ENCODE measurements at regions not wholly inside any gene's neighbourhood (a gene's known extent, or its start where the extent isn't known, plus 50 kb on each side); places are given as distances from the start of the nearest gene placed in this dataset.

GRCh38 chr20:4415281-4415680, 166.2 kb upstream of the ADRA1D start:
- no peaks in the 10 kb centered on the region for H3K9me3 Mint-ChIP-seq (ENCODE audit: insufficient read depth)
- 80% methylated on average over 4 of the region's 5 CpGs for WGBS (ENCODE audit: insufficient coverage)
- H2AFZ ChIP-seq (ENCODE audit: insufficient read depth, low read depth, low read length, poor library complexity, severe bottlenecking), result no peak overlapping the region
- H3K27ac ChIP-seq (ENCODE audit: low read length in 2 of 2), result no peak overlapping the region
- no peak overlapping the region for H3K4me3 Mint-ChIP-seq
- H3K9ac ChIP-seq (ENCODE audit: low read length), result no peak overlapping the region
- no peaks in the 10 kb centered on the region for H3K27me3 Mint-ChIP-seq
- no peaks in the 10 kb centered on the region for H4K20me1 ChIP-seq (ENCODE audit: control insufficient read depth, insufficient read depth, low read length, poor library complexity, severe bottlenecking)
- no peaks in the 10 kb centered on the region for H3K36me3 ChIP-seq (replicated peaks in 1 of 2; ENCODE audit: control extremely low read depth in 1 of 2, control insufficient read depth in 1 of 2, extremely low read depth in 1 of 2, insufficient read depth in 2 of 2, low read length in 1 of 2)
- CTCF ChIA-PET, result no interaction called here
- no peak for DNase-seq
- H3K27me3 ChIP-seq (replicated peaks in 1 of 4; ENCODE audit: control extremely low read depth in 1 of 4, control insufficient read depth in 3 of 4, insufficient read depth in 4 of 4, low read length in 3 of 4), result no peaks in the 10 kb centered on the region
- peaks cover 6% of the 10 kb centered on the region for H3K4me1 Mint-ChIP-seq
- no peaks in the 10 kb centered on the region for H3K79me2 ChIP-seq (ENCODE audit: control insufficient read depth, insufficient read depth, low read length)
- POLR2A ChIA-PET, result no interaction called here
- TF ChIP-seq EZH2 (IDR thresholded peaks at IDR 0.05; ENCODE audit: borderline replicate concordance, insufficient read depth, low read depth, low read length, poor library complexity, severe bottlenecking) (no peak), CTCF (IDR thresholded peaks at IDR 0.05) (no peak)
- no peak for ATAC-seq (ENCODE audit: low read depth)
- intact Hi-C loops (cut with micrococcal nuclease), result no loop called here
- H3K4me1 ChIP-seq (ENCODE audit: control insufficient read depth in 2 of 2, insufficient read depth in 2 of 2, low read length in 2 of 2), result no peaks in the 10 kb centered on the region
- no peaks in the 10 kb centered on the region for H3K9me3 ChIP-seq (ENCODE audit: control extremely low read depth in 1 of 3, control insufficient read depth in 2 of 3, insufficient read depth in 1 of 3, low read length in 2 of 3)
- H3K4me2 ChIP-seq (replicated peaks; ENCODE audit: low read depth, low read length, poor library complexity, severe bottlenecking), result no peak overlapping the region
- no peak overlapping the region for H3K27ac Mint-ChIP-seq
- H3K4me3 ChIP-seq (ENCODE audit: control extremely low read depth in 1 of 5, extremely low read depth in 1 of 5, insufficient read depth in 1 of 5, low read depth in 2 of 5, low read length in 4 of 5), result no peak overlapping the region

- CTCF ChIA-PET, result no interaction called here
- no peaks in the 10 kb centered on the region for H3K79me2 ChIP-seq (ENCODE audit: control insufficient read depth, insufficient read depth, low read length)
- DNase-seq, result peak; percentile 3
- no peaks in the 10 kb centered on the region for H3K4me1 ChIP-seq (ENCODE audit: control insufficient read depth in 2 of 2, insufficient read depth in 2 of 2, low read length in 2 of 2)
- Mint-ChIP-seq H3K9me3 (ENCODE audit: insufficient read depth) (no peaks in the 10 kb centered on the region), H3K27me3 (no peaks in the 10 kb centered on the region), H3K27ac (no peak overlapping the region), H3K4me1 (peaks cover 6% of the 10 kb centered on the region), H3K4me3 (no peak overlapping the region)
- H3K36me3 ChIP-seq (replicated peaks in 1 of 2; ENCODE audit: control extremely low read depth in 1 of 2, control insufficient read depth in 1 of 2, extremely low read depth in 1 of 2, insufficient read depth in 2 of 2, low read length in 1 of 2), result no peaks in the 10 kb centered on the region
- no peak overlapping the region for H2AFZ ChIP-seq (ENCODE audit: insufficient read depth, low read depth, low read length, poor library complexity, severe bottlenecking)
- no peaks in the 10 kb centered on the region for H3K27me3 ChIP-seq (replicated peaks in 1 of 4; ENCODE audit: control extremely low read depth in 1 of 4, control insufficient read depth in 3 of 4, insufficient read depth in 4 of 4, low read length in 3 of 4)
- POLR2A ChIA-PET, result no interaction called here
- intact Hi-C loops (cut with micrococcal nuclease), result no loop called here
- no peak overlapping the region for H3K27ac ChIP-seq (ENCODE audit: low read length in 2 of 2)
- H3K4me2 ChIP-seq (replicated peaks; ENCODE audit: low read depth, low read length, poor library complexity, severe bottlenecking), result no peak overlapping the region
- no peaks in the 10 kb centered on the region for H3K9me3 ChIP-seq (ENCODE audit: control extremely low read depth in 1 of 3, control insufficient read depth in 2 of 3, insufficient read depth in 1 of 3, low read length in 2 of 3)
- WGBS (ENCODE audit: insufficient coverage), result 72% methylated on average over 6 of the region's 8 CpGs
- H4K20me1 ChIP-seq (ENCODE audit: control insufficient read depth, insufficient read depth, low read length, poor library complexity, severe bottlenecking), result no peaks in the 10 kb centered on the region
- H3K4me3 ChIP-seq (ENCODE audit: control extremely low read depth in 1 of 5, extremely low read depth in 1 of 5, insufficient read depth in 1 of 5, low read depth in 2 of 5, low read length in 4 of 5), result no peak overlapping the region
- no peak for TF ChIP-seq EZH2 (IDR thresholded peaks at IDR 0.05; ENCODE audit: borderline replicate concordance, insufficient read depth, low read depth, low read length, poor library complexity, severe bottlenecking)
- TF ChIP-seq CTCF (IDR thresholded peaks at IDR 0.05), result no peak
- H3K9ac ChIP-seq (ENCODE audit: low read length), result no peak overlapping the region
- ATAC-seq (ENCODE audit: low read depth), result no peak
These were observed 164.4 kb upstream of the ADRA1D start for GRCh38 chr20:4413314-4414049.

Measured in B cell (primary cell).